Body of pancreas (tissue), 4 donors: ENCODE measurements at regions not wholly inside any gene's neighbourhood (a gene's known extent, or its start where the extent isn't known, plus 50 kb on each side); places are given as distances from the start of the nearest gene placed in this dataset.
"Not testable (repeated sequence)": the region's sequence is repeated elsewhere in the genome, so short reads cannot be mapped to it uniquely, and the experiment has no call there.

ENCODE experiments used
- ATAC-seq: fragments of 150-250 bp; one replicate; pipeline ENCODE4 v1.9.1; 2016
- DNase-seq, 4 donors: peaks; one replicate each; pipeline ENCODE4 v3.0.0-alpha.2; 2019
- H3K27ac ChIP-seq, 4 donors: fragments of 200-600 bp; sonication (generic); 1 replicate in 3 of 4; 2 replicates in 1 of 4; pipeline versions ENCODE4 v1.5.1 to v1.6.1; 2016 to 2019; ENCODE audit warnings: mild to moderate bottlenecking in 1 of 4, mixed read lengths in 1 of 4, moderate library complexity in 1 of 4
- H3K27me3 ChIP-seq, 2 donors: fragments of 200-600 bp; sonication (generic); one replicate each; pipeline ENCODE4 v1.6.0; 2016; ENCODE audit warnings: mild to moderate bottlenecking in 1 of 2
- H3K36me3 ChIP-seq, 2 donors: fragments of 200-600 bp; sonication (generic); replicated peaks in 1 of 2; 2 replicates each; pipeline ENCODE4 v1.5.1; 2016; ENCODE audit warnings: low read depth in 2 of 2; ENCODE audit not compliant: insufficient read depth in 1 of 2
- H3K4me1 ChIP-seq: fragments of 200-600 bp; sonication (generic); one replicate; pipeline ENCODE4 v1.6.0; 2016
- H3K4me3 ChIP-seq, 2 donors: fragments of 200-600 bp; sonication (generic); 1 replicate in 1 of 2; 2 replicates in 1 of 2; pipeline ENCODE4 v1.5.1; 2016 to 2019
- H3K9me3 ChIP-seq, 3 donors: fragments of 200-600 bp; sonication (generic); 1 replicate in 2 of 3; 2 replicates in 1 of 3; pipeline ENCODE4 v1.5.1; 2016
- CTCF ChIP-seq, 7 experiments: fragments of 450-650 bp in 4 of 7; fragments of 200-600 bp in 3 of 7; sonication (generic) in 3 of 7; IDR thresholded peaks; one replicate each; pipeline ENCODE4 v1.5.1; 2016 to 2019; ENCODE audit warnings: antibody characterized with exemption in 7 of 7
- POLR2A ChIP-seq, 3 donors: fragments of 450-650 bp; IDR thresholded peaks; one replicate each; pipeline ENCODE4 v1.6.1; 2016; ENCODE audit warnings: antibody characterized with exemption in 3 of 3, mild to moderate bottlenecking in 2 of 3
- WGBS, 2 donors: methylation state at CpG; one replicate each; pipeline ENCODE4 v1.1.5; 2017; 5-methylcytosine and 5-hydroxymethylcytosine counted together
- intact Hi-C: fragments of 100-400 bp; cut with DNase I; formaldehyde crosslinking; loops from one replicate; pipeline ENCODE4 v1.15.1; 2023

GRCh38 chr5:15002173-15002572, 130.6 kb upstream of the ANKH start:
- TF ChIP-seq POLR2A (IDR thresholded peaks at IDR 0.05): no peak
- TF ChIP-seq CTCF (IDR thresholded peaks at IDR 0.05): no peak
- Histone ChIP-seq H3K27ac (no peak overlapping the region), H3K9me3 (no peaks in the 10 kb centered on the region), H3K27me3 (no peaks in the 10 kb centered on the region), H3K36me3 (no peaks in the 10 kb centered on the region), H3K4me1 (no peaks in the 10 kb centered on the region), H3K4me3 (no peak overlapping the region)
- DNase-seq (no peak), ATAC-seq (no peak)
- 73 to 75% methylated on average over 10 of the region's 10 CpGs for WGBS, 2 donors
- intact Hi-C loops: loop anchor here (5.0 kb wide), 1 partner anchor 270 kb away; no protein-coding TSS in a partner anchor

- intact Hi-C loops: loop anchor here (5.0 kb wide), 1 partner anchor 269 kb away; no protein-coding TSS in a partner anchor
Observed at GRCh38 chr5:15001517-15001916, 129.9 kb upstream of the ANKH start.

GRCh38 chr5:14998491-14998890, 126.9 kb upstream of the ANKH start:
- Histone ChIP-seq H3K9me3 (no peaks in the 10 kb centered on the region), H3K27me3 (no peaks in the 10 kb centered on the region), H3K4me3 (no peak overlapping the region), H3K4me1 (no peaks in the 10 kb centered on the region), H3K36me3 (no peaks in the 10 kb centered on the region), H3K27ac (no peak overlapping the region)
- intact Hi-C loops: no loop called here
- no peak for DNase-seq
- no peak for TF ChIP-seq CTCF (IDR thresholded peaks at IDR 0.05)
- no peak for TF ChIP-seq POLR2A (IDR thresholded peaks at IDR 0.05)
- WGBS, 2 donors: 70 to 74% methylated on average over 3 of the region's 3 CpGs
- no peak for ATAC-seq

More at GRCh38 chr5:15001517-15001916, 129.9 kb upstream of the ANKH start:
- DNase-seq: no peak
- Histone ChIP-seq H3K27me3 (no peaks in the 10 kb centered on the region), H3K27ac (no peak overlapping the region), H3K9me3 (no peaks in the 10 kb centered on the region), H3K36me3 (no peaks in the 10 kb centered on the region), H3K4me1 (no peaks in the 10 kb centered on the region), H3K4me3 (no peak overlapping the region)
- TF ChIP-seq POLR2A (IDR thresholded peaks at IDR 0.05) (no peak), CTCF (IDR thresholded peaks at IDR 0.05) (no peak)
- ATAC-seq: no peak
- WGBS, 2 donors: 60 to 64% methylated on average over 2 of the region's 2 CpGs

GRCh38 chr5:14996997-14997396, 125.4 kb upstream of the ANKH start:
- no peak for ATAC-seq
- Histone ChIP-seq H3K27me3 (no peaks in the 10 kb centered on the region), H3K4me1 (no peaks in the 10 kb centered on the region), H3K27ac (no peak overlapping the region), H3K36me3 (no peaks in the 10 kb centered on the region), H3K9me3 (no peaks in the 10 kb centered on the region), H3K4me3 (no peak overlapping the region)
- 55 to 56% methylated on average over 3 of the region's 3 CpGs for WGBS, 2 donors
- intact Hi-C loops: no loop called here
- no peak for DNase-seq
- TF ChIP-seq POLR2A (IDR thresholded peaks at IDR 0.05) (no peak), CTCF (IDR thresholded peaks at IDR 0.05) (no peak)

GRCh38 chr5:14995229-14995628, 123.7 kb upstream of the ANKH start:
- no peak for TF ChIP-seq CTCF (IDR thresholded peaks at IDR 0.05)
- TF ChIP-seq POLR2A (IDR thresholded peaks at IDR 0.05): no peak
- intact Hi-C loops: no loop called here
- no peaks in the 10 kb centered on the region for H3K36me3 ChIP-seq
- 67 to 76% methylated on average over 4 of the region's 4 CpGs for WGBS, 2 donors
- H3K9me3 ChIP-seq: no peaks in the 10 kb centered on the region
- no peaks in the 10 kb centered on the region for H3K27me3 ChIP-seq
- ATAC-seq (no peak), DNase-seq (no peak)
- no peak overlapping the region for H3K27ac ChIP-seq
- no peak overlapping the region for H3K4me3 ChIP-seq
- H3K4me1 ChIP-seq: no peaks in the 10 kb centered on the region

- H3K27ac ChIP-seq, H3K9me3 ChIP-seq, H3K4me3 ChIP-seq, ATAC-seq, DNase-seq, H3K36me3 ChIP-seq, intact Hi-C loops, H3K4me1 ChIP-seq, H3K27me3 ChIP-seq: not testable (repeated sequence)
- WGBS, 2 donors: 90 to 91% methylated on average over 24 to 30 of the region's 40 CpGs
Observed at GRCh38 chr5:14993459-14994133, 122.0 kb upstream of the ANKH start.

- H3K4me1 ChIP-seq, H3K4me3 ChIP-seq, DNase-seq, H3K27ac ChIP-seq, H3K36me3 ChIP-seq, intact Hi-C loops, H3K9me3 ChIP-seq, H3K27me3 ChIP-seq, ATAC-seq: not testable (repeated sequence)
- 70 to 89% methylated on average over 21 to 28 of the region's 28 CpGs for WGBS, 2 donors
Observed at GRCh38 chr5:14992751-14993458, 121.3 kb upstream of the ANKH start.
